Osteoblast (primary cell): ENCODE measurements at regions not wholly inside any gene's neighbourhood (a gene's known extent, or its start where the extent isn't known, plus 50 kb on each side); places are given as distances from the start of the nearest gene placed in this dataset.

ENCODE experiments used
- DNase-seq: peaks from one replicate; pipeline ENCODE4 v3.0.0; 2011; ENCODE audit warnings: low spot score, mixed read lengths; ENCODE audit not compliant: insufficient read length; ENCODE audit errors: missing footprints
- H2AFZ ChIP-seq: 2 replicates; pipeline ENCODE4 v1.6.0; 2011; ENCODE audit warnings: mild to moderate bottlenecking, low read length
- H3K27ac ChIP-seq: 2 replicates; pipeline ENCODE4 v1.5.1; 2011; ENCODE audit warnings: mild to moderate bottlenecking, low read depth, low read length, moderate library complexity
- H3K27me3 ChIP-seq: 2 replicates; pipeline ENCODE4 v1.6.0; 2012; ENCODE audit warnings: mild to moderate bottlenecking, control low read depth, inconsistent platforms, low read length, moderate library complexity; ENCODE audit not compliant: insufficient read depth
- H3K36me3 ChIP-seq: 2 replicates; pipeline ENCODE4 v1.5.1; 2011; ENCODE audit warnings: mild to moderate bottlenecking, low read length, control low read depth, moderate library complexity; ENCODE audit not compliant: insufficient read depth
- H3K4me1 ChIP-seq: 2 replicates; pipeline ENCODE4 v1.5.1; 2011; ENCODE audit warnings: mild to moderate bottlenecking, low read length, control low read depth, moderate library complexity; ENCODE audit not compliant: insufficient read depth
- H3K4me2 ChIP-seq: 2 replicates; pipeline ENCODE4 v1.6.0; 2011; ENCODE audit warnings: mild to moderate bottlenecking, low read length; ENCODE audit not compliant: insufficient read depth
- H3K4me3 ChIP-seq: fragments of 200-600 bp; sonication (generic); 3 replicates; pipeline ENCODE4 v1.5.1; 2012; ENCODE audit warnings: mild to moderate bottlenecking, low read length, inconsistent platforms; ENCODE audit not compliant: insufficient read depth
- H3K79me2 ChIP-seq: 2 replicates; pipeline ENCODE4 v1.6.0; 2012; ENCODE audit warnings: mild to moderate bottlenecking, low read length, control low read depth, inconsistent platforms; ENCODE audit not compliant: insufficient read depth
- H3K9me3 ChIP-seq: 2 replicates; pipeline ENCODE4 v1.5.1; 2011; ENCODE audit warnings: low read depth, low read length, control low read depth
- H4K20me1 ChIP-seq: 2 replicates; pipeline ENCODE4 v1.6.0; 2012; ENCODE audit warnings: mild to moderate bottlenecking, low read length, control low read depth; ENCODE audit not compliant: insufficient read depth
- TF ChIP-seq, protein P1 (sequence below): IDR thresholded peaks from 2 replicates; pipeline ENCODE4 v1.5.1; 2011; ENCODE audit warnings: mild to moderate bottlenecking, low read depth, low read length, moderate library complexity; ENCODE audit errors: extremely low read depth

DNA sequence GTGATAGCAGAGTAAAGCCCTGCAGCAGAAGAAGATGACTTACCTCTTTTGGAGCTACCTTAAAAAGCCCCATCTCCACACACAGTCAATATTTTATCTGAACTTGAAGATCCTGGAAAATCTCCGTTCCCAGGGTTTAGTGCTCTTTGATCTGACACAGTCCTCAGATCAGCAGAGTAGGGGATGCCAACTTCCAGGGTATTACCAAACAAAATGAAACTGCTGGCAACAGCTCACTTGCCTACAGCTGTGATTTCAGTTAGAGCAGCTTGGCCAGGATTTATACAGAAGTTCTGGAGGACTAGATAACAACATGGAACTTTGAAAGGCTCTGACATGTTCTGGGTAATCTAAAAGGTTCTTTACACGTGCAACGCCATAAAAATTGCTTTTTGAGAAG, 1537.8 kb upstream of the ACO1 start:
- DNase-seq: no peak
- H3K9me3 ChIP-seq: no peaks in the 10 kb centered on the region
- H3K27ac ChIP-seq: no peak overlapping the region
- H3K4me1 ChIP-seq: no peaks in the 10 kb centered on the region
- no peaks in the 10 kb centered on the region for H4K20me1 ChIP-seq
- no peaks in the 10 kb centered on the region for H3K36me3 ChIP-seq
- H2AFZ ChIP-seq: no peak overlapping the region
- H3K79me2 ChIP-seq: no peaks in the 10 kb centered on the region
- TF ChIP-seq, protein P1, sequence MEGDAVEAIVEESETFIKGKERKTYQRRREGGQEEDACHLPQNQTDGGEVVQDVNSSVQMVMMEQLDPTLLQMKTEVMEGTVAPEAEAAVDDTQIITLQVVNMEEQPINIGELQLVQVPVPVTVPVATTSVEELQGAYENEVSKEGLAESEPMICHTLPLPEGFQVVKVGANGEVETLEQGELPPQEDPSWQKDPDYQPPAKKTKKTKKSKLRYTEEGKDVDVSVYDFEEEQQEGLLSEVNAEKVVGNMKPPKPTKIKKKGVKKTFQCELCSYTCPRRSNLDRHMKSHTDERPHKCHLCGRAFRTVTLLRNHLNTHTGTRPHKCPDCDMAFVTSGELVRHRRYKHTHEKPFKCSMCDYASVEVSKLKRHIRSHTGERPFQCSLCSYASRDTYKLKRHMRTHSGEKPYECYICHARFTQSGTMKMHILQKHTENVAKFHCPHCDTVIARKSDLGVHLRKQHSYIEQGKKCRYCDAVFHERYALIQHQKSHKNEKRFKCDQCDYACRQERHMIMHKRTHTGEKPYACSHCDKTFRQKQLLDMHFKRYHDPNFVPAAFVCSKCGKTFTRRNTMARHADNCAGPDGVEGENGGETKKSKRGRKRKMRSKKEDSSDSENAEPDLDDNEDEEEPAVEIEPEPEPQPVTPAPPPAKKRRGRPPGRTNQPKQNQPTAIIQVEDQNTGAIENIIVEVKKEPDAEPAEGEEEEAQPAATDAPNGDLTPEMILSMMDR: no peak
- H3K27me3 ChIP-seq: no peaks in the 10 kb centered on the region
- no peak overlapping the region for H3K4me3 ChIP-seq
- H3K4me2 ChIP-seq: no peak overlapping the region

DNA sequence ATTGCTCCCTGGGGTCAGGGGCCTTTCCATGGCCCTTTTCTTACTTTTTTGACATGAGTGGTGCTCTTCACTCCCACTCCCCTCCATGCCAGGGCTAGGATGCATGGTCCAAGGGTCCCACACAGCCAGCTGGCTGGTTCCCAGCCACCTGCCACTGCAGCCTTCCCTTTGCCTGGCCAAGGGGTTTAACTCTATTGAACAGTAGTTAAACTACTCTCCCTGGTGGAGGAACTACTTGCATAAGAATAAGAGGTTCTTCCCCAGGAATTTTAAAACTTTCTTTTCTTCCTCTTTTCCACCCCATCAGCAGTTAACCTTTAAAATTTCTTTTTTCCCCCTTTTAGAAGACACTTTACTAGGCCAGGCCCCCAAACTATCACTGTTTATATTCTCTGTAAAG, 1532.8 kb upstream of the ACO1 start:
- no peak overlapping the region for H3K4me2 ChIP-seq
- no peaks in the 10 kb centered on the region for H3K9me3 ChIP-seq
- no peaks in the 10 kb centered on the region for H3K27me3 ChIP-seq
- TF ChIP-seq, protein P1: no peak
- H2AFZ ChIP-seq: no peak overlapping the region
- no peaks in the 10 kb centered on the region for H3K4me1 ChIP-seq
- no peak overlapping the region for H3K4me3 ChIP-seq
- H3K36me3 ChIP-seq: no peaks in the 10 kb centered on the region
- H3K27ac ChIP-seq: no peak overlapping the region
- no peaks in the 10 kb centered on the region for H4K20me1 ChIP-seq
- H3K79me2 ChIP-seq: no peaks in the 10 kb centered on the region
- DNase-seq: no peak

DNA sequence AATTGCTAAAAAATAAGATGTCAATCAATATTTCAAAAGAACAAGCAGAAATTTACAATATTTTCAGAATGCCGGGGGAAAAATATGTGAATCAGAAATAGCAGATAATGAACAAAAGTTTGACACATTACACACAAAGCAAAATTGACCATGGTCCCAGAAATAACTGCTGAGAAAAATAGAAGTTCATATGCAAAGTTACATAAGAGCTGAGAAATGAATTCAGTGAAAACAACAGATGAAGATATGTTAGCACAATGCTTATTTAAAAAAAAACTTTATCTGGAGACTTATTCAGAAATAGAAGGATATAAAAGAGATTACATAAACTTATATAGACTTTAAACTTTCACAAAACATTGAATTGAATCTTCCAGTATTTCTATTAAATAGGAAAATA, 1483.7 kb upstream of the ACO1 start:
- no peaks in the 10 kb centered on the region for H3K79me2 ChIP-seq
- H3K9me3 ChIP-seq: no peaks in the 10 kb centered on the region
- no peak overlapping the region for H3K4me3 ChIP-seq
- no peak overlapping the region for H3K4me2 ChIP-seq
- H2AFZ ChIP-seq: no peak overlapping the region
- TF ChIP-seq, protein P1: no peak
- no peaks in the 10 kb centered on the region for H4K20me1 ChIP-seq
- no peaks in the 10 kb centered on the region for H3K27me3 ChIP-seq
- H3K36me3 ChIP-seq: no peaks in the 10 kb centered on the region
- no peak overlapping the region for H3K27ac ChIP-seq
- no peak for DNase-seq
- no peaks in the 10 kb centered on the region for H3K4me1 ChIP-seq

DNA sequence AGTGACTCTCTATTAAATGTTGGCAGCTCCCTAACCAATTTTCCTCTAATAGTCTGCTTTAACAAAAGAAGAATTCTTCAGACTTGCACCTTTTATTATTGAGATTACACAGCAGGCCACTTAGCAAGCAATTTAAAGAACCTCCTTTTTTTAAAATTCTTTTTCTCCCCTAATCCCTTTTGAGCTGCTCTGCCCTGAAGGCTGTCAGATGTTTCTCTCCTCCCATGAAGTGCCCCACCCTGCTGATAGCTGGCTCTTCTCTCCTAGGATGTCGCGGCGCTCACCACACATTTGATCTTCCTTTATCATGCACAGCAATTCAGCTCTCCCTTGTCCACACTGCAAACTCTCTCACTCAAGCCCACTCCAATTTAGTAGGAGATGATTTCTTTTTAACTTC, 1471.1 kb upstream of the ACO1 start:
- Histone ChIP-seq H3K36me3 (no peaks in the 10 kb centered on the region), H3K4me2 (no peak overlapping the region), H3K4me3 (no peak overlapping the region), H3K4me1 (no peaks in the 10 kb centered on the region), H3K79me2 (no peaks in the 10 kb centered on the region), H3K9me3 (peaks cover 2% of the 10 kb centered on the region), H4K20me1 (no peaks in the 10 kb centered on the region), H3K27me3 (no peaks in the 10 kb centered on the region), H3K27ac (no peak overlapping the region), H2AFZ (no peak overlapping the region)
- TF ChIP-seq, protein P1: no peak
- no peak for DNase-seq
